ENCODE measurements at regions not wholly inside any gene's neighbourhood (a gene's known extent, or its start where the extent isn't known, plus 50 kb on each side); places are given as distances from the start of the nearest gene placed in this dataset.

DNA sequence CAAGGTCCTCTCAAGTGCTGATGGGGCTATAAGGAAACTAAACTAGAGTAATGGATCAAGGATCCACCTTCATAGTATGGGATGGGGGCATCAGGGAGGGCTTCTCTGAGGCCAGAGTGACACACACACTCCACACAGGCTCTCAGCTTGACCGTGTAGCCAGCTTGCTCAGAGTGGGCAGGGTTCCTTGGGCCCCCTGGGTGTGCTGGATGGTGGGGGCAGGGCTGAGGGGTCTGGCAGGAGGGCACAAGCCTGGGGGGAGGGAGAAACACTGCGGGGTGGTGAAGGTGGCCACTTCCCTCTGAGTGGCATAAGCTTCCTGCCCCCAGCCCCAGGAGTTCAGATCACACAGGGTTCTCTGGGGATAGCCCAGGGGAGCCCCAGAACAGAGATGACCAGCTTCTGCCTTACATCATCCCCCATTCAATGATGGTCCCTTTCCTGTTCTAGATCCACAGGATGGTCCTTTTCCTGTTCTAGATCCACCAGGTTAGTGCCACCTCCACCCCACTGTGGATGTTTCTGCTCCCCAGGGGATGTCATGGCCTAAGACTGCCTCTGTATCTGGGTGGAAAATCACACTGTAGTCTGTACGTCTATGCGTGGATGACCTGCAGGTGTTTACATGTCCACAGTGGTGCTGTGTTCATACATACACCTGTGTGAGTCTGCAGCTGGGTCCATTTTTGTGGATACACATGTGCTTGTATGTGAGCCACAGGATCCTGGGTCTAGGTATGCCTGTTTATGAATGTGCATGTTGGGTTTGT is 525.0 kb downstream of the PTPRU start:
- TF ChIP-seq POLR2A (IDR thresholded peaks at IDR 0.05), result no peak
- TF ChIP-seq, protein P1, sequence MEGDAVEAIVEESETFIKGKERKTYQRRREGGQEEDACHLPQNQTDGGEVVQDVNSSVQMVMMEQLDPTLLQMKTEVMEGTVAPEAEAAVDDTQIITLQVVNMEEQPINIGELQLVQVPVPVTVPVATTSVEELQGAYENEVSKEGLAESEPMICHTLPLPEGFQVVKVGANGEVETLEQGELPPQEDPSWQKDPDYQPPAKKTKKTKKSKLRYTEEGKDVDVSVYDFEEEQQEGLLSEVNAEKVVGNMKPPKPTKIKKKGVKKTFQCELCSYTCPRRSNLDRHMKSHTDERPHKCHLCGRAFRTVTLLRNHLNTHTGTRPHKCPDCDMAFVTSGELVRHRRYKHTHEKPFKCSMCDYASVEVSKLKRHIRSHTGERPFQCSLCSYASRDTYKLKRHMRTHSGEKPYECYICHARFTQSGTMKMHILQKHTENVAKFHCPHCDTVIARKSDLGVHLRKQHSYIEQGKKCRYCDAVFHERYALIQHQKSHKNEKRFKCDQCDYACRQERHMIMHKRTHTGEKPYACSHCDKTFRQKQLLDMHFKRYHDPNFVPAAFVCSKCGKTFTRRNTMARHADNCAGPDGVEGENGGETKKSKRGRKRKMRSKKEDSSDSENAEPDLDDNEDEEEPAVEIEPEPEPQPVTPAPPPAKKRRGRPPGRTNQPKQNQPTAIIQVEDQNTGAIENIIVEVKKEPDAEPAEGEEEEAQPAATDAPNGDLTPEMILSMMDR (IDR thresholded peaks at IDR 0.05 in 4 of 5, conservative IDR thresholded peaks at IDR 0.05 in 1 of 5), result no peak

All from gastrocnemius medialis (tissue), 4 donors.